ENCODE measurements at regions not wholly inside any gene's neighbourhood (a gene's known extent, or its start where the extent isn't known, plus 50 kb on each side); places are given as distances from the start of the nearest gene placed in this dataset.

DNA sequence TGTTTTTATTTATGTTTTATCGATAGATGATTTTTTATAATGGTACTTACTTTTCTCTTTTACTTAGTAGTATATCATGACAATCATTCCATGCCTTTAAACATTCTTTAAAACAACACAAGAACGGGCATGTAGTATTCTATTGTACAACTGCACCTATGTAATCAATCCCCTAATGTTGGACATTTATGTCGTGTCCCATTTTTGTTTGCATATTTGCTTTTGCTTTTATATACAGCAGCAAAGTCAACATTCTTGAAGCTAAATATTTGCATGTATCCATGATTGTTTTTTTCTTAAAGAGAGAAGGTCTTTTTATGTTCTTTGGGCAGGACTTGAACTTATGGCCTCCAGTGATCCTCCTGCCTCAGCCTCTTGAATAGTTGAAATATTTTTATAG, 527.0 kb upstream of the CLINT1 start (continued):
- TF ChIP-seq, protein P1, sequence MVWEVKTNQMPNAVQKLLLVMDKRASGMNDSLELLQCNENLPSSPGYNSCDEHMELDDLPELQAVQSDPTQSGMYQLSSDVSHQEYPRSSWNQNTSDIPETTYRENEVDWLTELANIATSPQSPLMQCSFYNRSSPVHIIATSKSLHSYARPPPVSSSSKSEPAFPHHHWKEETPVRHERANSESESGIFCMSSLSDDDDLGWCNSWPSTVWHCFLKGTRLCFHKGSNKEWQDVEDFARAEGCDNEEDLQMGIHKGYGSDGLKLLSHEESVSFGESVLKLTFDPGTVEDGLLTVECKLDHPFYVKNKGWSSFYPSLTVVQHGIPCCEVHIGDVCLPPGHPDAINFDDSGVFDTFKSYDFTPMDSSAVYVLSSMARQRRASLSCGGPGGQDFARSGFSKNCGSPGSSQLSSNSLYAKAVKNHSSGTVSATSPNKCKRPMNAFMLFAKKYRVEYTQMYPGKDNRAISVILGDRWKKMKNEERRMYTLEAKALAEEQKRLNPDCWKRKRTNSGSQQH (CRISPR knock-in tag; IDR thresholded peaks at IDR 0.05; ENCODE audit: low read depth): no peak

DNA sequence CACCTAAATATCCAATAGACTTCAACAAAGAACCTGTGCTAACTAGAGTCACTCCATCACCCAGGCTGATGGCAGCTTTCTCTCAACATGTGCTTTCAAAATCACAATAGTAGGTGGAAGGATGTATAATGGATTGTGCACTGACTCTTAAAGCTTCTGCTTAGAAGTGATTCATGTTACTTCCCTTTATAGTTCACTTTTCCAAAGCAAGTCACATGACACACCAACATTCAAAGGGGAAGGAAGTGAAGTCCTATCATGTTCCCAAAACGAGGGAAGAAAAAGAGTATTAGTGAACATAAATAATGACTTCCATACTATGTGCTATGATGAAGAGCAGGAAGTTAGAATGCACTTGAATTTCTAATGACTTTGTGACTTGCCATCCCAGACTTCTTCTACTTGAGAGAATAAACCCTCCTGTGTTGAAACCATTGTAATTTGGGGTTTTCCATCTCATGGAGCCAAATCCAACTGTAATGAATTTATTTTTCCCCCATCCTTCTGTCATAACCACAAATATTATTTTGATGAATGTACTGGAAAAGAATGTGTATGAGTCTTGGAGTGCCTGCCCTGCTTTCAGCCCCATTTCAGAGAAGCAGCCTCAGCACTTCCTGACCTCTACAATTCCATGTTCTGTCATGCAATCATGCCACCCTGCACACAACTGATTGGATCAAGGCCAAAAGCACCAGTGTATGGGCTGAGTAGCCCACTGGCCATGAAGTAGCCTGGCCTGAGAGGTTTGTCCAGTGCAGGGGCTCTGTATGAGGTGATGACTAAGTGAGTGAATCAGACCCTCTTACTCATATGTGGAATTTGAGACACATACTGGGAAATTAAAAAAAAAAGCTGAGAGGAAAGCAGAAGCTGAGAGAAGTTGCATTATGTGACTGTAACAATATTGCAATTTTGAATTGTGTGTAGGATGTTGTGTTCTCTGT, 525.9 kb upstream of the CLINT1 start:
- WGBS (ENCODE audit: low lambda C conversion rate): 0% methylated on average over 1 of the region's 1 CpG
- intact Hi-C loops (cut with micrococcal nuclease; ENCODE audit: unreplicated experiment): no loop called here
- no peaks in the 10 kb centered on the region for H3K36me3 ChIP-seq (replicated peaks in 1 of 2; ENCODE audit: control insufficient read depth in 1 of 2, insufficient read depth in 2 of 2, low read length in 2 of 2)
- peaks cover 21% of the 10 kb centered on the region; the same call in 1 of the 2 replicates for H3K9me3 ChIP-seq (ENCODE audit: low read length)
- FAIRE-seq (no peak), ATAC-seq (no peak), DNase-seq (ENCODE audit: low spot score) (no peak)
- H3K27ac ChIP-seq (ENCODE audit: extremely low read length, insufficient read depth, low read length): no peak overlapping the region
- no peaks in the 10 kb centered on the region for H3K79me2 ChIP-seq (ENCODE audit: insufficient read depth, low read length)
- no peaks in the 10 kb centered on the region for H4K20me1 ChIP-seq (ENCODE audit: insufficient read depth, low read length)
- H3K4me1 ChIP-seq (ENCODE audit: insufficient read depth, low read length): no peaks in the 10 kb centered on the region
- H2AFZ ChIP-seq (ENCODE audit: low read length): no peak overlapping the region
- no peak overlapping the region for H3K9ac ChIP-seq (ENCODE audit: insufficient read depth, low read depth, low read length)
- H3K27me3 ChIP-seq (ENCODE audit: control insufficient read depth in 1 of 2, insufficient read depth in 2 of 2, low read length in 2 of 2): no peaks in the 10 kb centered on the region
- no peak overlapping the region for H3K4me3 ChIP-seq (replicated peaks in 1 of 3; ENCODE audit: insufficient read depth in 1 of 3, low read depth in 2 of 3, low read length in 3 of 3)
- POLR2A ChIA-PET: no interaction called here
- TF ChIP-seq, protein P2, sequence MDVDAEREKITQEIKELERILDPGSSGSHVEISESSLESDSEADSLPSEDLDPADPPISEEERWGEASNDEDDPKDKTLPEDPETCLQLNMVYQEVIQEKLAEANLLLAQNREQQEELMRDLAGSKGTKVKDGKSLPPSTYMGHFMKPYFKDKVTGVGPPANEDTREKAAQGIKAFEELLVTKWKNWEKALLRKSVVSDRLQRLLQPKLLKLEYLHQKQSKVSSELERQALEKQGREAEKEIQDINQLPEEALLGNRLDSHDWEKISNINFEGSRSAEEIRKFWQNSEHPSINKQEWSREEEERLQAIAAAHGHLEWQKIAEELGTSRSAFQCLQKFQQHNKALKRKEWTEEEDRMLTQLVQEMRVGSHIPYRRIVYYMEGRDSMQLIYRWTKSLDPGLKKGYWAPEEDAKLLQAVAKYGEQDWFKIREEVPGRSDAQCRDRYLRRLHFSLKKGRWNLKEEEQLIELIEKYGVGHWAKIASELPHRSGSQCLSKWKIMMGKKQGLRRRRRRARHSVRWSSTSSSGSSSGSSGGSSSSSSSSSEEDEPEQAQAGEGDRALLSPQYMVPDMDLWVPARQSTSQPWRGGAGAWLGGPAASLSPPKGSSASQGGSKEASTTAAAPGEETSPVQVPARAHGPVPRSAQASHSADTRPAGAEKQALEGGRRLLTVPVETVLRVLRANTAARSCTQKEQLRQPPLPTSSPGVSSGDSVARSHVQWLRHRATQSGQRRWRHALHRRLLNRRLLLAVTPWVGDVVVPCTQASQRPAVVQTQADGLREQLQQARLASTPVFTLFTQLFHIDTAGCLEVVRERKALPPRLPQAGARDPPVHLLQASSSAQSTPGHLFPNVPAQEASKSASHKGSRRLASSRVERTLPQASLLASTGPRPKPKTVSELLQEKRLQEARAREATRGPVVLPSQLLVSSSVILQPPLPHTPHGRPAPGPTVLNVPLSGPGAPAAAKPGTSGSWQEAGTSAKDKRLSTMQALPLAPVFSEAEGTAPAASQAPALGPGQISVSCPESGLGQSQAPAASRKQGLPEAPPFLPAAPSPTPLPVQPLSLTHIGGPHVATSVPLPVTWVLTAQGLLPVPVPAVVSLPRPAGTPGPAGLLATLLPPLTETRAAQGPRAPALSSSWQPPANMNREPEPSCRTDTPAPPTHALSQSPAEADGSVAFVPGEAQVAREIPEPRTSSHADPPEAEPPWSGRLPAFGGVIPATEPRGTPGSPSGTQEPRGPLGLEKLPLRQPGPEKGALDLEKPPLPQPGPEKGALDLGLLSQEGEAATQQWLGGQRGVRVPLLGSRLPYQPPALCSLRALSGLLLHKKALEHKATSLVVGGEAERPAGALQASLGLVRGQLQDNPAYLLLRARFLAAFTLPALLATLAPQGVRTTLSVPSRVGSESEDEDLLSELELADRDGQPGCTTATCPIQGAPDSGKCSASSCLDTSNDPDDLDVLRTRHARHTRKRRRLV (CRISPR knock-in tag; IDR thresholded peaks at IDR 0.05): no peak
- TF ChIP-seq, protein P3, sequence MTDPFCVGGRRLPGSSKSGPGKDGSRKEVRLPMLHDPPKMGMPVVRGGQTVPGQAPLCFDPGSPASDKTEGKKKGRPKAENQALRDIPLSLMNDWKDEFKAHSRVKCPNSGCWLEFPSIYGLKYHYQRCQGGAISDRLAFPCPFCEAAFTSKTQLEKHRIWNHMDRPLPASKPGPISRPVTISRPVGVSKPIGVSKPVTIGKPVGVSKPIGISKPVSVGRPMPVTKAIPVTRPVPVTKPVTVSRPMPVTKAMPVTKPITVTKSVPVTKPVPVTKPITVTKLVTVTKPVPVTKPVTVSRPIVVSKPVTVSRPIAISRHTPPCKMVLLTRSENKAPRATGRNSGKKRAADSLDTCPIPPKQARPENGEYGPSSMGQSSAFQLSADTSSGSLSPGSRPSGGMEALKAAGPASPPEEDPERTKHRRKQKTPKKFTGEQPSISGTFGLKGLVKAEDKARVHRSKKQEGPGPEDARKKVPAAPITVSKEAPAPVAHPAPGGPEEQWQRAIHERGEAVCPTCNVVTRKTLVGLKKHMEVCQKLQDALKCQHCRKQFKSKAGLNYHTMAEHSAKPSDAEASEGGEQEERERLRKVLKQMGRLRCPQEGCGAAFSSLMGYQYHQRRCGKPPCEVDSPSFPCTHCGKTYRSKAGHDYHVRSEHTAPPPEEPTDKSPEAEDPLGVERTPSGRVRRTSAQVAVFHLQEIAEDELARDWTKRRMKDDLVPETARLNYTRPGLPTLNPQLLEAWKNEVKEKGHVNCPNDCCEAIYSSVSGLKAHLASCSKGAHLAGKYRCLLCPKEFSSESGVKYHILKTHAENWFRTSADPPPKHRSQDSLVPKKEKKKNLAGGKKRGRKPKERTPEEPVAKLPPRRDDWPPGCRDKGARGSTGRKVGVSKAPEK (CRISPR knock-in tag; IDR thresholded peaks at IDR 0.05; ENCODE audit: borderline replicate concordance): no peak
- TF ChIP-seq ZNF878 (CRISPR knock-in tag; IDR thresholded peaks at IDR 0.05) (no peak), TRIM24 (CRISPR knock-in tag; IDR thresholded peaks at IDR 0.05) (no peak), ZNF264 (CRISPR knock-in tag; IDR thresholded peaks at IDR 0.05) (no peak)
- no TSS peak for BruUV-seq (replicated peaks)
- no peak overlapping the region for H3K4me2 ChIP-seq (ENCODE audit: low read depth, low read length)
- in situ Hi-C loops (cut with HindIII; ENCODE audit: extremely low pct_ligation_motif_present, low pct_unique_long_range_greater_than_20kb): no loop called here
- CTCF ChIA-PET (ENCODE audit: low intra/inter-chr PET ratio, low total read pairs): no interaction called here
